NCI-H446 (cell line): ENCODE measurements at regions not wholly inside any gene's neighbourhood (a gene's known extent, or its start where the extent isn't known, plus 50 kb on each side); places are given as distances from the start of the nearest gene placed in this dataset.

ENCODE experiments used
- DNase-seq, 2 experiments: peaks; one replicate each; lab custom pipeline; 2025; lab: John Stamatoyannopoulos, UW

DNA sequence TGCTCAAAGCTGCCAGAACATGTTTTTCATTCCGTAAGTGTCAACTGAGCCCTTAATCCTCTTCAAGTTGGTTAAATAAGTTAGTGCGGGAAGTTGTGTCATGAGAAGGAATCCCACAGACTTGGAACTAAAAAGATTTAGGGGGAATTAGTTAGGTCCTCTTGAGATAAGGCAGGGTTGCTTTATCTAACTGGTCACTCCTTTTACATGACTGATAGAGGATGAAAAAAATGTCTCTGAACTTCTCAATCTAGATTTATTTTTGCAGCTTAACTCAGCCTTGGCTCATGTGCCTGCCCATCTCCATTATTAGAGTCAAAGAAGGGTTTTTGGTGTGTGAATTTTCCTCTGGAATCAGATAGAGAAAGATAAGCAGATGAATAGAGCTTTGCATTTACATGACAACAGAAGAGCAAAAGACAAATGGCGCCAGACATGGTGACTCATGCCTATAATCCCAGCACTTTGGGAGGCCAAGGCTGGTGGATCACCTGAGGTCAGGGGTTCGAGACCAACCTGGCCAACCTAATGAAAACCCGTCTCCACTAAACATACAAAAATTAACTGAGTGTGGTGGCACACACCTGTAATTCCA, 882.9 kb downstream of the RPA4 start:
- no peak for DNase-seq

DNA sequence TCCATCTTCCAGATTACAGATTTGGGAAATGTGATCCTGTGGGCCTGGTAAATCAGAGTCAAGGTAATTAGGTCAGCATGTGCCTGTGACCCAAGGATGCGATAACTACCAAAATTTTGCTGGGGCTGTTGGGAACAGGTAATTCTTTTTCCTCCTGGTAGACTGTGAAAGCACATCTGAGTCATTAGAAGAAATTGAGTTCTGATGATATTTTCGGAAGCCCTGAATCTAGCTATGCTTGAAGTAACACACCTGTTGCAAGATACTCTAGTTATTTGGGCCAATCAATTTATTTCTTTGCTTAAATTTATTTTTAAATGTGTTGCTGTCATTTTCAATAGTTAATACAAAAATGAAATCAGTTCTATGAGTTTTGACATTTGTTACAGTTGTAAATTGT, 903.6 kb downstream of the RPA4 start:
- DNase-seq = no peak

DNA sequence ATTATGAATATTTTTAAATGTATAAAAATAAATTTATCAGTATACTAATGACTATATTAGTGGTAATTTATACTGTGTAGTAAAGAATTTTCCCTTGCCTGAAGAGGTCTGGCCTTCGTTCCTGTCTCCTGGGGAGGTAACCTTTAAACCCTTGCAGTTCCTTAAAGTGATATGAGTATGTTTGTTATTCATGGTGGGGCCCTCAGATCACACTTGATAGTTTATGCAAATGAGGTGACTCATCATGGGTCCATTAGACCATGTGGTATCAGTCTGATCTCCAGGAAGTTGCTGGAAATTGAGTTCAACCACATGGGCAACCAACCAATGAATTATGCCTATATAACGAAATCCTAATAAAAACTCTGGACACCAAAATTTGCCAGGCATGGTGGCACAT, 904.1 kb downstream of the RPA4 start:
- DNase-seq = no peak

DNA sequence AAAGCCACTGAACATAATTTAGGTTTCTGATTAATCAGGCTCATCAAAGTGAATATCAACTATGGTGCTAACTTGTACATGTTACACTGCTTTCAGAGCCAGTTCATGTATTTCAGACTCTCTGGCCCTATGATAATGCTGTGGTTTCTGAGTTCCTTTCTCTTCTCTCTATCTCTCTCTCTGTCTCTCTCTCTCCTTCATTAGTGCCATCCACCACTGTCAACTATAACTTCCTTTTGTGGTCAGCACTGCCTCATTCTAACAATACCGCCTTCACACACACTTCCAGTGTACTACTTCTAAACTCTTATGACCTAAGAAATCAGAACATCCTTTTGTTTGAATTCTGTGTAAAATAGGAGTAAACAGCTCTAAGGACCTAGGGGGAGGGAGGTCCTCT, 907.1 kb downstream of the RPA4 start:
- no peak for DNase-seq

DNA sequence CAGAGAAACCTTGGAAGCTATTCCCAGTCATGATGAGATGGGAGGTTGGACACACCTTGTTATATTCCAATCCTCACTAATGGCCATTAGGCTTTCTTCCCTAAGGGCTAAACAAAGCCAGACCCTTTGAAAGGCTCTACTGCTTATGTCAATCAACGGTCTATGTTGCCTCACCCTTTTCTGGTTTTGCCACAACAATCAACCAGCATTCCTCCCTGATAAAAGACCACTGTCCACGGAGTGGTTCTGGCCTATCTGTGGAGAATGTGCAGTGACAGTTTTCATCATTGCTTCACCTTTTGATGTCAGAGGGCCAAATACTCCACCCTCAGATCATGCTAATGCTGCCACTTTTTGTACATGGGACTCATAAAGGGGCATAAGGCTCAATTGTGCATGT, 913.4 kb downstream of the RPA4 start:
- no peak for DNase-seq

DNA sequence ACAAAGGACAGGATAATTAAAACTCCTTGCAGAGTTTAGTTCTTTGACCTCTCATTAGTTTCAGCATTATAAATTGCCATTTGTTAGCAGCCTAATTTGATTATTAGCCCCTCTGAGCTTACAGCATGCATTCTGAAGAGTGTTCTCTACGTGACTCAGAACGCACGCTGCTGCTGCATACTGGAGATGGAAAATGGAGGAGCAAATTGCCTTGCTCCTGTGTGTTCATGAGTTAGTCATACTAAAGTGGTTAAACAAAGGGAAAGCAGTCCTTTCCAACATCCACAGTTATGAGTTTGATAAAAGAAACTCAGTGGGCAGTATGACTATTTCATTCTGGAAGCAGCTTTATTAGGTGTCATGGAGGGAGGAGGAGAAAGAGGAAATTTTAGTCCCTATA, 922.5 kb downstream of the RPA4 start:
- no peak for DNase-seq

DNA sequence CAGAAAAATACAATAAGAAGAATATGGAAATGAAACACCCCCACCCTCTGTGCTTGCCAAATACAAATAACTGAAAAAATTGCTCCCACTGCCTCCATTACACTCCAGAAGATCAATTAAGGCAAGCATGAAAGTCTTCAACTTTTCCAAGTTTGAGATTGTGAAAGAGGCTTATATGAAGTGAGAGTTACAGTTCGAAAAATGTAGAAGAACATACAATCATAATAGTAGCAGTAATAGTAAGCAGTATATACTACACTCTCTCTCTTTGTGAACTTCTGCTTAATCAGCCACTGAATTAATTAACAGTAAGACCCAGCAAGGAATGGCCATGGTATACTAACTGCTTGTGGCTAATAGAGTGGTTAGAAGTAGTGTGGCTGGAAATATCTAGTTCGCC, 923.2 kb downstream of the RPA4 start:
- DNase-seq = no peak

DNA sequence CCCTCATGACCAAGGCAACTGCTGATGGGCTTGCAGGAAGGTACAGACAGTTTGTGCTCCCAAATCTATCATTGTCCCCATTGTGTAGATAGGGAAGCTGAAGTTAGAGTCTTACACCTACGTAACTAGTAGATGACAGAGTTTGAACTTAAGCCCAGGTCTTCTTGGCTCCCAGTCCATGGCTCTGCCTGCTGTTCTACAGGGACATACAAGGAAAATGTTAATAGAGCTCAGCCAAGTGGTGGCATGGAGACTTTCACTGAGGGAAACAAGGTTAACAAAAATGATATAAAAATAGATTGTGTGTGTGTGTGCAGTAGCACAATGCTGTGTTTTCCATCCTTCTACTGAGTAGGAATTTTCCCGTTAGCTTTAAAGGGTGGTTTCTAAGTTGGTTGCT, 936.5 kb downstream of the RPA4 start:
- DNase-seq = no peak

DNA sequence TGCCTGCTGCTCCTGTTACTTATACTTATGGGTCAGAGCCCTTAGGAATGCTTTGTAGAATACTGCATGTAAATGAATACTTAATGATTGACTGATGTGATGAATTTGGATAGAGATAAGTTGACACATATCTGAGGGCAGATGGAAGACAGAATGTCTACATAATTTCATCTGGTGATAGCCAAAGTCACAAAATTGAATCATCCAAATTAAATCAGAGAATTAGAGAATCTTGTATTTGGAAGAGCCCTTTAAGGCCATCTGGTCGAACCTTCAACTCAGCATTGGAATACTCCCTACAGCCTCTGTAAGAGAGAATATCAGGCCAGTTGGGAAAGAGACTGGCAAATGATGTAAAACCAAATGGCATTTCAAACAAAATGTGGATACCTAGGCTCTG, 944.8 kb downstream of the RPA4 start:
- DNase-seq = no peak

DNA sequence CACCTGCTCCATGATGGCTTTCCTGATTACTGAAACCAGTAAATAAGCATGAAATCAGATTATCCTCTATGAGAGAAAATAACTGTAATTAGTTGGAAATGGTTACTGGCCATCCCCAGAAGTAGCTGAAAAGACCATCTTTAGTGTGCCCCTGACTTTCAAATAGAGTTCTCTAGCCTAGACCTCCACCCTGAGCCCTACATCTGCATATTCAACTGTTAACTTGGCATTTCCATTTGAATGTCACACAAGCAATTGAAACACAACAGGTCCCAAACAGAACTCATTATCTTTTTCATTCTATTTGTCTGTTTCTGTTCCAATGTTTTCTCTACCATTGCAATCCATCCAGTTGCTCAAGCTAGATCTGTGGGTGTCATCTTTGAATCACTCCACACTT, 952.3 kb downstream of the RPA4 start:
- DNase-seq = no peak

DNA sequence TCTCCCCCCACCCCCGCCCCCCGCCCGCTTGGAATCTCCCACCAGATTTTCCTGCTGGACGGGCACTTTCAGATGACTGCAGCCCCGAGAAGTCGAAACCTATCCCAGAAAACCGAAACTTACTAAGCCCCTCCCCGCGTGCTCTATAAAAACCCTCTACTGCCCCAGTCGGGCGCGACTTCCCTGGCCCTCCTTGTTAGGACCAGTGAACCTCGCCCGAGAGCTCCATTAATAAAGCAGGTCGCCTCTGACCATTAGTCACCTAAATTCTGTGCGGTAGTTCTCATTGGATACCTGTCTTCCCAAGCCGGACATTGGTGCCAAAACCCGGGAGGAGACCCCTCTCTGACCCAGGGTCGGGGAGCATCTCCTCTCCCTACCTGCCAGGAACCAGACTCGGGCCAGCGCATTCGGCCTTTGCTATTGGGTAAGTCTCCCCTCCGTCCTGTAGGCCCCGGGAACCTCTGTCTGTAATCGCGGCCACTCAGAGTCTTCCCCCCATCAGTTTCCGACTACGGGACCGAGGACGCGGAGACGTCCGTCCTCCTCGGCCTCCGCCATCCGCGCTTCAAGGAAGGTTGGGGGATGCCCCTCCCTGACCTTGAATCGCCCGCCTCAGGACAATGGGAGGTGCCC, 958.0 kb downstream of the RPA4 start:
- DNase-seq = no peak

DNA sequence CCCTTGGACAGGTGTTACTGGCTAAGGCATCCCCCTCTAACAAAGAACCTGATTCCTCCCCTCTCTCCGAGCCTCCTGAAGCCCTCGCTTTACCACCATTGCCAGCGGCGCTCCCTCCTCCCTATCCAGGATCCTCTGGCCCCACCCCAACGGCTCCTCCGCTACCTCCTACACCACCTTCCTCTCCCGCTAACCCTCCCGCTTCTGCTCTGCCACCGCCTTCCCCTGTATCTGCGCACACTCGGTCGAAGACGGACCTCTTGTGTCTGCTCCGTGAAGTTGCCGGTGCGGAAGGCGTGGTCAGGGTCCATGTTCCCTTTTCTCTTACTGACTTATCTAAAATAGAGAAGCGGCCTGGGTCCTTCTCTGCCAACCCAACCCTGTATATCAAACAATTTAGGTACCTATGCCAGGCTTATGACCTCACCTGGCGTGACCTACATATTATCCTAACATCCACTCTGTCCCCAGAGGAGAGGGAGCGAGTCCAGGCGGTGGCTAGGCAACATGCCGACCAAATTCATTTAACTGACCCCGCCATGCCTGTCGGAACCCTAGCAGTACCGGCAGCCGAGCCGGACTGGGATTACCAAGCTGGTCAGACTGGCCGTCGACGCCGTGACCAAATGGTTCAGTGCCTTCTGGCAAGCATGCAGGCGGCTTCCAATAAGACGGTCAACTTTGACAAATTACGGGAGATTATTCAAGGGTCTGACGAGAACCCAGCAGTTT, 958.9 kb downstream of the RPA4 start:
- DNase-seq = no peak

DNA sequence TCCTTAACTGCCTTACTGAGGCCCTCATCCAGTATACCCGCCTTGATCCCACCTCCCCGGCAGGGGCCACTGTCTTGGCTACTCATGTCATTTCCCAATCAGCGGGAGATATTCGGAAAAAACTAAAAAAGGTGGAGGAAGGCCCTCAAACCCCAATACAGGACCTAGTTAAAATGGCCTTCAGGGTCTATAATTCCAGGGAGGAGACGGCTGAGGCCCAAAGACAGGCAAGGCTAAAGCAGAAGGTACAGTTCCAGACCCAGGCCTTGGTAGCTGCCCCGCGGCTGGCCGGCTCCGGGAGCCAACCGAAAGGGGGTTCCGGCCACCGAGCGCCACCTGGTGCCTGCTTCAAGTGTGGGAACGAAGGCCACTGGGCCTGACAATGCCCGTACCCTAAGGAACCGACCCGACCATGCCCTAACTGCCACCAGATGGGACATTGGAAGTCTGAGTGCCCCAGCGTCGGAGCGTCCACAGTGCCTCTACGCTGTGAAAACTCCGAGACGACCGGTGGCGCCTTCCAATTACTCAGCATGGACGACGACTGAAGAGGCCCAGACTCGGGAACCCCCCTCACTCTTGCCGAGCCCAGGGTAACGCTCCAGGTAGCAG, 959.6 kb downstream of the RPA4 start:
- DNase-seq = no peak

DNA sequence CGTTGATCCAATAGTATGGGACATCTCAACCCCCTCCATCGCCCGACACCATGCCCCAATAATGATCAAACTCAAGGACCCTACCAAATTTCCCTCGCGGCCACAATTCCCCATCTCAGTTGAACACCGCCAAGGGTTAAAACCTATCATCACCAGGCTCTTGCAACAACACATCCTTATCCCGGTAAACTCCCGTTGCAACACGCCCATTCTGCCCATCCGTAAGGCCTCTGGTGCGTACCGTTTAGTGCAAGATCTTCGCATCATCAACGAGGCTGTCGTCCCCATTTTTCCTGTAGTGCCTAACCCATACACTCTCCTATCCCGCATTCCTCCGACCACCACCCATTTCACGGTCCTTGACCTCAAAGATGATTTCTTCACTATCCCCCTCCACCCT, 960.5 kb downstream of the RPA4 start:
- no peak for DNase-seq

DNA sequence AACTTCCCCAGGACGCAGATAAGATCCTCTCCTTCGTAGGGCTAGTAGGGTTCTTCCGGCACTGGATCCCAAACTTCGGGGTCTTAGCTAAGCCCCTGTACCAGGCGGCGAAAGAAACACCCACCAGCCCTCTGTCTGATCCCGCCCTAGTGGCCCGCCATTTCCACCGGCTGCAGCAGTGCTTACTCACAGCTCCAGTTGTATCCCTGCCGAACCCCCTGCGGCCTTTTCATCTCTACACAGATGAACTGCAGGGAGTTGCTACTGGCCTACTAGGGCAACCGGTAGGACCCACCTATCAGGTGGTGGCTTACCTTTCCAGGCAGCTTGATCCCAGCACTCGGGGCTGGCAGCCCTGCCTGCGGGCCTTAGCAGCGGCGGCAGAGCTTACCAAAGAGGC, 961.2 kb downstream of the RPA4 start:
- DNase-seq = no peak

DNA sequence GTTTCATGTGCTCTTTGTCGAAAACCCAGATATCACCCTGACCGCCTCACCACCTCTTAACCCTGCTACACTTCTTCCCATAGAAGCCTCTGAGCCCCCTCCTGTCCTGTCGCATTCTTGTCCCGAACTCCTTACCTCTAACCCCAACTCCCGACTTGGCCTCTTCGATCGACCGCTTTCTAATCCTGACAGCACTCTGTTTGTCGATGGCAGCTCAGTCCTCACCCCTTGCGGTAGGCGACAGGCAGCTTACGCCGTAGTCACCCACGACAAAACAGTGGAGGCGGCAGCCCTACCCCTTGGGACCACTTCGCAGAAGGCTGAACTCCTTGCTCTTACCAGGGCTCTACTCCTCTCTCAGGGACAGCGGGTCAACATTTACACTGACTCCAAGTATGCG, 961.7 kb downstream of the RPA4 start:
- DNase-seq = no peak

DNA sequence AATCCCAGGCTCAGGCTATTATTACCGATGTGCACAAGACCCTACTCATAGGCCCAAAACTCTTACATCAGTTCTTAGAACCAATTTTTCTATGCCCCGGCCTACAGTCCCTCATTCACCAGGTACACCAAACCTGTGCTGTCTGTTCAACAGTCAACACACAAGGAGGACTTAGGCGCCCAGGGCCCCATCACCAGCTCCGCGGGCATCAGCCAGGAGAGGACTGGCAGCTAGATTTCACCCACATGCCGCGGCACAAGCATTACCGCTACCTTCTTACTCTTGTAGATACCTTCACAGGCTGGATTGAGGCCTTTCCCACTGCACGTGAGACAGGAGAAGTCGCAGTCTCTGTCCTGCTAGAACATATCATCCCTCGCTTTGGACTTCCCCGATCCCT, 962.5 kb downstream of the RPA4 start:
- no peak for DNase-seq

DNA sequence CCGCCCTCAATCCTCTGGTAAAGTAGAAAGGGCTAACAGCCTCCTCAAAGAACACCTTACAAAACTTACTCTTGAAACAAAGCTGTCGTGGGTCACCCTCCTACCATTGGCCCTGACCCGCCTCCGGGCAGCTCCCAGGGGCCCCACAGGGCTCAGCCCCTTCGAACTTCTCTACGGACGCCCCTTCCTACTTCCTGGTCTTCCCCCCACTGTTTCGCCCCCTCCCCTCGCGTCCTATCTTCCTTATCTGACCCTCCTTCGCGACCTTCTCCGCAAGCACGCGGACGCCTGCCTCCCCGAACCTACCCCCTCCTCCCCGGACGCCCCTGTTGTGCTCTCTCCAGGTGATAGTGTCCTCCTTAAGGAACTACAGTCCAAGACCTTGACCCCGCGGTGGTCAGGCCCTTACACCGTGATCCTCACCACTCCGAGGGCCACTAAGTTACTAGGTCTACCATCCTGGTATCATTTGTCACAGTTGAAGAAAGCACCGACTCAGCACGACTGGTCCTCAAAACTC, 963.1 kb downstream of the RPA4 start:
- no peak for DNase-seq

DNA sequence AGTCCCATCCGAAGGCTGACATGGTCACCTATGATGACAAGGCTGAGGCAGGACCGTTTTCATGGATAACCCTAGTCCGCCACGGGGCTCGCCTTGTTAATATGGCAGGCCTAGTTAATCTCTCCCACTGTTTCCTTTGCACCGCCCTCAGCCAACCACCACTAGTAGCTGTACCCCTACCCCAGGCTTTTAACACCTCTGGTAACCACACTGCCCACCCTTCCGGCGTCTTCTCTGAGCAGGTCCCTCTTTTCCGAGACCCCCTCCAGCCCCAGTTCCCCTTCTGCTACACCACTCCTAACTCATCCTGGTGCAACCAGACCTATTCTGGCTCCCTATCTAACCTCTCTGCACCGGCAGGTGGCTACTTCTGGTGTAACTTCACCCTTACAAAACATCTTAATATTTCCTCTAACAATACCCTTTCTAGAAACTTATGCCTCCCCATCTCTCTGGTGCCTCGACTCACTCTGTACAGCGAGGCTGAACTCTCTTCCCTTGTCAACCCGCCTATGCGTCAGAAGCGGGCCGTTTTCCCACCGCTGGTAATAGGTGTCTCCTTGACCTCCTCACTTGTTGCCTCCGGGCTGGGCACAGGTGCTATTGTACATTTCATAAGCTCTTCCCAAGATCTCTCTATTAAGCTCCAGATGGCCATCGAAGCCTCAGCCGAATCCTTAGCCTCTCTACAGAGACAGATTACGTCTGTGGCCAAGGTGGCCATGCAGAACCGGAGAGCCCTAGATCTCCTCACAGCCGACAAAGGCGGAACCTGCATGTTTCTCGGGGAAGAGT, 964.4 kb downstream of the RPA4 start:
- no peak for DNase-seq

DNA sequence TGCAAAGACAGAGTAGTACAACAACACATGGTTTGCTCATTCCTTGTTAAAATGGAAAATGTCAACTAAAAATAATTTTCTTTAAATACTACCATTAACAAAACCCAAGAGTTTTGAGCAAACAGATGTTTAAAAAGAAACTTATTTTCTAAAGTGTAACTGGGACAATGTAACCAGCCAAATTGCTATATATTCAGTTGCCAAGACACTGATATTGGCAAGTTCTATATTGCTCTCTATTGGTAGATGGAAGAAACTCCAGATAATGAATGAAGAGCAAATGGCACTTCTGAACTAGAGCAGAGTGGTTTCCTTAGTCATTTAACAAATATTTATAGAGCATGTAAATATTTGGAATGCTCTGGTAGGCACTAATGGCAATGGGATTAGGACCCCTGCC, 966.2 kb downstream of the RPA4 start:
- peak in 1 of 2 experiments; percentile 4 for DNase-seq

DNA sequence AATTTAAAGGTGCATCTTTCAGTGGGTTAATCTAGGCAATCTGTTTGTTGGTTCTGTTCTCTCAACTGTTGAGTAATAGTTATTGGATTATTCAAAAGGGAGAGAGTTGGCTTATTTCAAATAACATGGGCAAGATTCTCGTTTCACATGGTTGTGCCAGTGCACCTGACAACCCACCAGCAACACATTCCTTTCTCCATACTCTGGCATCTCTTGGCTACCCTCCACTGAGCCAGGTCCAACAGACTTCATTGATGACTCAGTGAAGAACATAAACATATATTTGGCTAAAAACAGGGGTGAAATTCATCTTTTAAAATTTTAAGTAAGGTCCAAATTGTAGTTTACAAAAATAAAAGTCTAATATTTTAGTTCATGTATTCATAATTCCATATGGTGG, 967.2 kb downstream of the RPA4 start:
- no peak for DNase-seq

DNA sequence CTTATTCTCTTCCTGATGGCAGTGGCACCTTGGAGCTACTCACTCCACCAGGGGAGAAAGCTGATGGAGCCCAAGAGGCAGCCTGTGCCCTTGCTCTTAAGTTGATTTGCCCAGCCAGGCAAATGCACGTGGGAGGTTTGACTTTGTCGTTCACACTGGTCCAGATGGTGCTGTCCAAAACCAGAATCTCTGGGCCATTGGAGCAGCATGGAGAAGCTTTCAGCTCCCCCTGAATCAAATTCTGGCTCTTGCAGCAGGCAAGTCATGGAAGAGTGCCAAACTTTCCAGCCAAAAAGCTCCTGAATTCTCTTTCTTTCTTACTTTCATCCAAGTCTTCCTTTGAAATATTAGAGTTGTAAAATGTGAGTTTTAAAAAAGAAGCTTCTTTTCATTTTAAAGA, 970.4 kb downstream of the RPA4 start:
- peak; percentile 48 to 70 for DNase-seq
